GM23248 (cell line): ENCODE measurements at regions not wholly inside any gene's neighbourhood (a gene's known extent, or its start where the extent isn't known, plus 50 kb on each side); places are given as distances from the start of the nearest gene placed in this dataset.

ENCODE experiments used
- DNase-seq: peaks from one replicate; pipeline ENCODE4 v3.0.0-alpha.2; 2015
- H2AFZ ChIP-seq: fragments of 200-600 bp; sonication (generic); 2 replicates; pipeline ENCODE4 v1.6.1; 2016; ENCODE audit warnings: antibody characterized with exemption
- H3F3A ChIP-seq: fragments of 200-600 bp; sonication (generic); 2 replicates; pipeline ENCODE4 v1.6.1; 2016; ENCODE audit warnings: mild to moderate bottlenecking, antibody characterized with exemption, mixed run types; ENCODE audit not compliant: insufficient read depth
- H3K27ac ChIP-seq: fragments of 200-600 bp; sonication (generic); 2 replicates; pipeline ENCODE4 v1.5.1; 2016; ENCODE audit warnings: mild to moderate bottlenecking
- H3K27me3 ChIP-seq: fragments of 200-600 bp; sonication (generic); replicated peaks from 2 replicates; pipeline ENCODE4 v1.6.1; 2016; ENCODE audit warnings: mild to moderate bottlenecking; ENCODE audit not compliant: insufficient read depth
- H3K36me3 ChIP-seq: fragments of 200-600 bp; sonication (generic); 2 replicates; pipeline ENCODE4 v1.6.1; 2016; ENCODE audit warnings: low read depth, mild to moderate bottlenecking
- H3K4me1 ChIP-seq: fragments of 200-600 bp; sonication (generic); 2 replicates; pipeline ENCODE4 v1.6.1; 2016; ENCODE audit warnings: mild to moderate bottlenecking; ENCODE audit not compliant: insufficient read depth
- H3K4me2 ChIP-seq: fragments of 200-600 bp; sonication (generic); one replicate; pipeline ENCODE4 v1.6.1; 2016; ENCODE audit warnings: mild to moderate bottlenecking; ENCODE audit not compliant: unreplicated experiment
- H3K4me3 ChIP-seq: fragments of 200-600 bp; sonication (generic); 2 replicates; pipeline ENCODE4 v1.5.1; 2016; ENCODE audit warnings: mild to moderate bottlenecking
- H3K79me2 ChIP-seq: fragments of 200-600 bp; sonication (generic); 2 replicates; pipeline ENCODE4 v1.6.1; 2016; ENCODE audit warnings: mild to moderate bottlenecking; ENCODE audit not compliant: insufficient read depth
- H3K9ac ChIP-seq: fragments of 200-600 bp; sonication (generic); 2 replicates; pipeline ENCODE4 v1.6.1; 2016; ENCODE audit warnings: mild to moderate bottlenecking
- H3K9me2 ChIP-seq: fragments of 200-600 bp; sonication (generic); 2 replicates; pipeline ENCODE4 v1.6.1; 2016; ENCODE audit warnings: mixed run types, mild to moderate bottlenecking, moderate library complexity; ENCODE audit not compliant: insufficient read depth
- H3K9me3 ChIP-seq: fragments of 200-600 bp; sonication (generic); one replicate; pipeline ENCODE4 v1.6.1; 2017; ENCODE audit warnings: low read depth
- H4K20me1 ChIP-seq: fragments of 200-600 bp; sonication (generic); 2 replicates; pipeline ENCODE4 v1.6.0; 2016; ENCODE audit not compliant: insufficient read depth
- EZH2 ChIP-seq: fragments of 200-600 bp; sonication (generic); IDR thresholded peaks from 2 replicates; pipeline ENCODE4 v1.6.1; 2018; ENCODE audit warnings: antibody characterized with exemption, mild to moderate bottlenecking; ENCODE audit not compliant: insufficient read depth, poor library complexity, severe bottlenecking
- EZH2phosphoT487 ChIP-seq: fragments of 200-600 bp; sonication (generic); IDR thresholded peaks from 2 replicates; pipeline ENCODE4 v1.6.1; 2018; ENCODE audit warnings: antibody characterized with exemption, moderate library complexity, mild to moderate bottlenecking, low read depth; ENCODE audit not compliant: insufficient read depth
- WGBS, 2 experiments: methylation state at CpG; one replicate each; pipeline ENCODE4 v1.1.6; 2015 to 2017; ENCODE audit warnings: low lambda C conversion rate in 2 of 2, low coverage in 1 of 2; ENCODE audit errors: missing lambda C conversion rate in 2 of 2; 5-methylcytosine and 5-hydroxymethylcytosine counted together
- in situ Hi-C: fragments of 300-500 bp; cut with MboI; formaldehyde crosslinking; loops from 2 replicates; pipeline ENCODE4 v1.15.0; 2020

DNA sequence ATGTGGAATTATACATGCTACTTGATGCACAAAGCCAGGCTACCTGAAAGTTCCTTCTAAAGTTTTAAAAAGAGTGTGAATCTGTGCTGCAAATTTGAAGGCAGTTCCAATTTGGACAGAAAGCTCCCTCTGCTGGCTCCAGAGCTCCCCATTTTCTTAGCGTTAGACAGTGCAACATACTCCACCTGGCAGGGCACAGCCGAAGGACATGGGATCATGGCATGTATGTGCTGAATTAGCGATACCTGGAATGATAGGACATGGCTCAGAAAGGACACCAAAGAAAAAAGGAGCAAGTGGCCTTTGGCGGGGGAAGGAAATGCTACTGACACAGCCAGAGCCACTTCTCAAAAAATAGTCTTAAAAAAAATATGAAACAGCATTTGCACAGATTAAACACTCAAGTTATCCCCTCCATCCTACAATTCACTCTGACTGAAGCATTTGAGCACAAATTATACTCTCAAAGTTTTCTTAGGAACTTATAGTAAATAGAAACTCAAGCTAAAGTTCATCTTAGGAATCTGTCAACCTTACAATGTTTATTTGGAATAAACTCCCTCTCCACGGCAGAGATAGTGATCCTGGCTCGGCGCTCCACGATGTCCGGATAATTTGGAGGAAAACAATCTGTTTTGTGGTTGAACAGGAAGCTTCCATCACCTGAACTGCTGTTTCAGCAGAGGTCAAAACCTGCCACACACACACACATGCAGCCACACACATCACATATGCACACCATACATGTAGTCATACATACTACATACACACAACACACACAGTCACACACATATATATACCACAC lies 80.0 kb downstream of the C7orf25 start:
- H3K36me3 ChIP-seq, result no peaks in the 10 kb centered on the region
- in situ Hi-C loops, result loop anchor here (10.0 to 25.0 kb wide), 2 partner anchors 595 to 887 kb away; partner anchors contain the start of gene GLI3
- H3K27me3 ChIP-seq, result no peaks in the 10 kb centered on the region
- H3K9me2 ChIP-seq, result no peaks in the 10 kb centered on the region
- WGBS, 2 experiments, result 26 to 29% methylated on average over 9 of the region's 9 CpGs
- H3F3A ChIP-seq, result no peaks in the 10 kb centered on the region
- H3K9ac ChIP-seq, result no peak overlapping the region
- H3K9me3 ChIP-seq, result no peaks in the 10 kb centered on the region
- H3K79me2 ChIP-seq, result no peaks in the 10 kb centered on the region
- no peak overlapping the region for H3K27ac ChIP-seq
- H2AFZ ChIP-seq, result no peak overlapping the region
- no peaks in the 10 kb centered on the region; the same call in 1 of the 2 replicates for H3K4me1 ChIP-seq
- DNase-seq, result peak; percentile 67
- H3K4me2 ChIP-seq, result no peak overlapping the region
- no peak overlapping the region for H3K4me3 ChIP-seq
- no peak for TF ChIP-seq EZH2phosphoT487
- H4K20me1 ChIP-seq, result no peaks in the 10 kb centered on the region

- Histone ChIP-seq H3K9me2 (no peaks in the 10 kb centered on the region), H3K27ac (no peak overlapping the region), H3K79me2 (no peaks in the 10 kb centered on the region), H2AFZ (no peak overlapping the region), H3K9ac (no peak overlapping the region), H3K4me1 (no peaks in the 10 kb centered on the region; the same call in 1 of the 2 replicates), H4K20me1 (no peaks in the 10 kb centered on the region), H3K27me3 (0 out of 2 replicates have a peak, but pooled peaks cover under 1% of the 10 kb centered on the region), H3K4me2 (no peak overlapping the region), H3K9me3 (no peaks in the 10 kb centered on the region), H3F3A (no peaks in the 10 kb centered on the region), H3K36me3 (no peaks in the 10 kb centered on the region), H3K4me3 (no peak overlapping the region)
- peak; percentile 11 for DNase-seq
- no peak for TF ChIP-seq EZH2
- no peak for TF ChIP-seq EZH2phosphoT487
- in situ Hi-C loops, result loop anchor here (10.0 to 25.0 kb wide), 2 partner anchors 594 to 886 kb away; partner anchors contain the start of gene GLI3
- 31 to 33% methylated on average over 6 of the region's 6 CpGs for WGBS, 2 experiments
These were observed 80.7 kb downstream of the C7orf25 start for GRCh38 chr7:42831006-42831717.

GRCh38 chr7:42812779-42813178 lies 99.1 kb downstream of the C7orf25 start:
- Histone ChIP-seq H3K36me3 (no peaks in the 10 kb centered on the region), H3K9me3 (no peaks in the 10 kb centered on the region), H3K4me3 (no peak overlapping the region), H3K9ac (no peak overlapping the region), H3K4me2 (no peak overlapping the region), H3K79me2 (no peaks in the 10 kb centered on the region), H3K4me1 (no peaks in the 10 kb centered on the region), H3F3A (no peaks in the 10 kb centered on the region), H3K27ac (no peak overlapping the region), H3K27me3 (0 out of 2 replicates have a peak, but pooled peaks cover 9% of the 10 kb centered on the region), H2AFZ (no peak overlapping the region), H3K9me2 (no peaks in the 10 kb centered on the region), H4K20me1 (no peaks in the 10 kb centered on the region)
- in situ Hi-C loops, result no loop called here
- TF ChIP-seq EZH2 (no peak), EZH2phosphoT487 (no peak)
- DNase-seq, result no peak
- 83 to 96% methylated on average over 1 of the region's 1 CpG for WGBS, 2 experiments

DNA sequence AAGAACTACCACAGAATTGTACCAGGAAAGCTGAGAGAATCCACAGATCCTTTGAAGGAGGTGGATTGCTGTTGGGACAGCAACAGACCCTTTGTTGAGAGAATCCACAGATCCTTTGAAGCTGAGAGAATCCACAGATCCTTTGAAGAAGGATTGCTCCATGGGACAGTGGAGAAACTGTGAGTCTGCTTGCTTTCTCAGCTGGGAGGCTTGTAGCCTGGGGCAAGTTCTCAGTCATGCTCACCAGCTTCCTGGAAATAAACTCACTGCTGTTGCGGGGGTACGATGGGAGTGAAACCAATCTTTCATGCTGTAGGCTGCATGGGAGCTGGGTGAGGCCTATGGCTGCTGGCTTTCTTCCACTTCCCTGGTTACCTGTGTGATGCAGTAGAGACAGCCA lies 106.3 kb downstream of the C7orf25 start:
- H3K27me3 ChIP-seq, result 0 out of 2 replicates have a peak, but pooled peaks cover 8% of the 10 kb centered on the region
- no peak overlapping the region for H2AFZ ChIP-seq
- H3K36me3 ChIP-seq, result no peaks in the 10 kb centered on the region
- no peaks in the 10 kb centered on the region for H4K20me1 ChIP-seq
- no peaks in the 10 kb centered on the region for H3F3A ChIP-seq
- H3K27ac ChIP-seq, result no peak overlapping the region
- H3K4me2 ChIP-seq, result no peak overlapping the region
- H3K9ac ChIP-seq, result no peak overlapping the region
- TF ChIP-seq EZH2 (no peak), EZH2phosphoT487 (no peak)
- WGBS, 2 experiments, result 77% methylated on average over 2 of the region's 2 CpGs
- no peaks in the 10 kb centered on the region for H3K9me3 ChIP-seq
- DNase-seq, result no peak
- no peaks in the 10 kb centered on the region for H3K79me2 ChIP-seq
- no peak overlapping the region for H3K4me3 ChIP-seq
- no peaks in the 10 kb centered on the region for H3K9me2 ChIP-seq
- in situ Hi-C loops, result no loop called here
- H3K4me1 ChIP-seq, result no peaks in the 10 kb centered on the region
